Naive thymus-derived CD4-positive, alpha-beta T cell (primary cell): ENCODE measurements at regions not wholly inside any gene's neighbourhood (a gene's known extent, or its start where the extent isn't known, plus 50 kb on each side); places are given as distances from the start of the nearest gene placed in this dataset.
"Not testable (repeated sequence)": the region's sequence is repeated elsewhere in the genome, so short reads cannot be mapped to it uniquely, and the experiment has no call there.

Experiments
- ATAC-seq: fragments of 150-1000 bp; cut with Tn5 transposase; 2 replicates; pipeline ENCODE4 v1.10.0; 2021; ENCODE audit warnings: mild to moderate bottlenecking, moderate library complexity
- CTCF ChIA-PET: fragments of 350-600 bp; sonication (Branson Sonifier 250); formaldehyde crosslinking; loops from one replicate; lab custom pipeline; 2021; ENCODE audit warnings: antibody characterized with exemption; lab: Charles Lee
- POLR2A ChIA-PET: fragments of 350-600 bp; sonication (Branson Sonifier 250); formaldehyde crosslinking; loops from one replicate; lab custom pipeline; 2021; ENCODE audit warnings: antibody characterized with exemption, inconsistent platforms; lab: Charles Lee
- DNase-seq, 9 donors: peaks; one replicate each; pipeline versions ENCODE4 v3.0.0 to v3.0.0-alpha.2; 2020 to 2022; ENCODE audit warnings: mixed read lengths in 1 of 9
- H3K27ac ChIP-seq: one replicate; pipeline ENCODE4 v1.7.0; 2013; ENCODE audit warnings: mild to moderate bottlenecking, low read depth, low read length, moderate library complexity
- H3K27me3 ChIP-seq, 2 donors: one replicate each; pipeline ENCODE4 v1.7.0; 2013; ENCODE audit warnings: low read length in 2 of 2, mild to moderate bottlenecking in 2 of 2, moderate library complexity in 2 of 2; ENCODE audit not compliant: control insufficient read depth in 2 of 2, insufficient read depth in 2 of 2
- H3K36me3 ChIP-seq, 3 experiments: 1 replicate in 2 of 3; 2 replicates in 1 of 3; pipeline ENCODE4 v1.7.0; 2013; ENCODE audit warnings: low read length in 3 of 3, mild to moderate bottlenecking in 3 of 3, moderate library complexity in 1 of 3; ENCODE audit not compliant: insufficient read depth in 3 of 3, control insufficient read depth in 2 of 3
- H3K4me1 ChIP-seq, 2 donors: one replicate each; pipeline ENCODE4 v1.7.0; 2013; ENCODE audit warnings: low read length in 2 of 2, mild to moderate bottlenecking in 2 of 2, moderate library complexity in 1 of 2; ENCODE audit not compliant: control insufficient read depth in 2 of 2, insufficient read depth in 2 of 2
- H3K4me3 ChIP-seq: 2 replicates; pipeline ENCODE4 v1.7.0; 2013; ENCODE audit warnings: mild to moderate bottlenecking, low read length
- H3K9me3 ChIP-seq, 3 experiments: 1 replicate in 2 of 3; 2 replicates in 1 of 3; pipeline ENCODE4 v1.7.0; 2013; ENCODE audit warnings: low read length in 3 of 3; ENCODE audit not compliant: control insufficient read depth in 2 of 3
- H3K27ac Mint-ChIP-seq, 9 donors: one replicate each; pipeline ENCODE4 v1.8.0; 2020 to 2022; ENCODE audit warnings: mixed read lengths in 9 of 9, mild to moderate bottlenecking in 8 of 9, moderate library complexity in 5 of 9, inconsistent platforms in 2 of 9
- H3K27me3 Mint-ChIP-seq, 5 donors: one replicate each; pipeline ENCODE4 v1.8.0; 2021 to 2022; ENCODE audit warnings: mixed read lengths in 5 of 5, mild to moderate bottlenecking in 1 of 5
- H3K36me3 Mint-ChIP-seq, 5 donors: one replicate each; pipeline ENCODE4 v1.8.0; 2020 to 2022; ENCODE audit warnings: mixed read lengths in 5 of 5, mild to moderate bottlenecking in 3 of 5, inconsistent platforms in 1 of 5
- H3K4me1 Mint-ChIP-seq, 7 donors: one replicate each; pipeline ENCODE4 v1.8.0; 2020 to 2022; ENCODE audit warnings: mixed read lengths in 7 of 7, mild to moderate bottlenecking in 3 of 7, inconsistent platforms in 1 of 7
- H3K4me3 Mint-ChIP-seq, 10 donors: one replicate each; pipeline ENCODE4 v1.8.0; 2020 to 2022; ENCODE audit warnings: mild to moderate bottlenecking in 10 of 10, mixed read lengths in 10 of 10, moderate library complexity in 6 of 10, inconsistent platforms in 2 of 10
- H3K9me3 Mint-ChIP-seq, 11 donors: one replicate each; pipeline ENCODE4 v1.8.0; 2020 to 2022; ENCODE audit warnings: mixed read lengths in 11 of 11, mild to moderate bottlenecking in 4 of 11, inconsistent platforms in 1 of 11, moderate library complexity in 1 of 11
- intact Hi-C, 2 donors: fragments of 100-400 bp; cut with micrococcal nuclease; formaldehyde crosslinking; loops; one replicate each; pipeline ENCODE4 v1.15.1; 2023

- H3K4me3 ChIP-seq, H3K36me3 Mint-ChIP-seq, DNase-seq, H3K27ac ChIP-seq, H3K27ac Mint-ChIP-seq, H3K9me3 Mint-ChIP-seq, H3K27me3 ChIP-seq, H3K9me3 ChIP-seq, intact Hi-C loops, ATAC-seq, H3K4me3 Mint-ChIP-seq, H3K36me3 ChIP-seq, H3K27me3 Mint-ChIP-seq, CTCF ChIA-PET, POLR2A ChIA-PET, H3K4me1 ChIP-seq, H3K4me1 Mint-ChIP-seq: not testable (repeated sequence)
Observed at GRCh38 chr9:41771693-41772092, 357.5 kb downstream of the CNTNAP3B start.

- H3K27ac ChIP-seq, H3K4me3 ChIP-seq, H3K36me3 ChIP-seq, H3K27me3 Mint-ChIP-seq, DNase-seq, H3K9me3 Mint-ChIP-seq, POLR2A ChIA-PET, H3K4me3 Mint-ChIP-seq, intact Hi-C loops, H3K27me3 ChIP-seq, ATAC-seq, H3K4me1 Mint-ChIP-seq, H3K27ac Mint-ChIP-seq, H3K36me3 Mint-ChIP-seq, CTCF ChIA-PET, H3K4me1 ChIP-seq, H3K9me3 ChIP-seq: not testable (repeated sequence)
Observed at GRCh38 chr9:41754822-41755221, 374.4 kb downstream of the CNTNAP3B start.

GRCh38 chr9:41754403-41754802, 374.8 kb downstream of the CNTNAP3B start:
- peak overlapping the region in 1 of 9 donors; percentile 21 for H3K27ac Mint-ChIP-seq
- H3K27me3 ChIP-seq, H3K9me3 Mint-ChIP-seq, H3K9me3 ChIP-seq, ATAC-seq, intact Hi-C loops, DNase-seq, H3K4me3 ChIP-seq, CTCF ChIA-PET, H3K4me1 ChIP-seq, H3K27me3 Mint-ChIP-seq, POLR2A ChIA-PET, H3K4me3 Mint-ChIP-seq, H3K36me3 ChIP-seq, H3K4me1 Mint-ChIP-seq, H3K36me3 Mint-ChIP-seq, H3K27ac ChIP-seq: not testable (repeated sequence)

GRCh38 chr9:41741897-41742296, 387.3 kb downstream of the CNTNAP3B start:
- H3K4me1 ChIP-seq, H3K27ac ChIP-seq, POLR2A ChIA-PET, H3K4me1 Mint-ChIP-seq, CTCF ChIA-PET, H3K36me3 ChIP-seq, H3K9me3 ChIP-seq, H3K27ac Mint-ChIP-seq, H3K27me3 ChIP-seq, H3K4me3 ChIP-seq, intact Hi-C loops, ATAC-seq, DNase-seq, H3K36me3 Mint-ChIP-seq, H3K9me3 Mint-ChIP-seq, H3K4me3 Mint-ChIP-seq, H3K27me3 Mint-ChIP-seq: not testable (repeated sequence)

- H3K9me3 ChIP-seq, H3K27ac Mint-ChIP-seq, H3K4me1 ChIP-seq, H3K4me3 ChIP-seq, H3K27me3 ChIP-seq, ATAC-seq, CTCF ChIA-PET, H3K9me3 Mint-ChIP-seq, H3K4me1 Mint-ChIP-seq, DNase-seq, H3K4me3 Mint-ChIP-seq, H3K36me3 Mint-ChIP-seq, H3K27me3 Mint-ChIP-seq, H3K27ac ChIP-seq, intact Hi-C loops, POLR2A ChIA-PET, H3K36me3 ChIP-seq: not testable (repeated sequence)
Observed at GRCh38 chr9:41741173-41741572, 388.1 kb downstream of the CNTNAP3B start.

GRCh38 chr9:41738681-41739080, 390.5 kb downstream of the CNTNAP3B start:
- H3K36me3 Mint-ChIP-seq, H3K27me3 Mint-ChIP-seq, CTCF ChIA-PET, ATAC-seq, H3K4me3 Mint-ChIP-seq, DNase-seq, H3K9me3 Mint-ChIP-seq, intact Hi-C loops, H3K4me1 Mint-ChIP-seq, H3K4me3 ChIP-seq, H3K27ac ChIP-seq, H3K27ac Mint-ChIP-seq, H3K27me3 ChIP-seq, H3K4me1 ChIP-seq, H3K9me3 ChIP-seq, H3K36me3 ChIP-seq, POLR2A ChIA-PET: not testable (repeated sequence)

- ATAC-seq, H3K27me3 ChIP-seq, H3K4me3 ChIP-seq, H3K36me3 ChIP-seq, H3K4me1 ChIP-seq, H3K27ac ChIP-seq, H3K36me3 Mint-ChIP-seq, DNase-seq, H3K27ac Mint-ChIP-seq, intact Hi-C loops, H3K4me1 Mint-ChIP-seq, H3K9me3 ChIP-seq, POLR2A ChIA-PET, H3K27me3 Mint-ChIP-seq, CTCF ChIA-PET, H3K9me3 Mint-ChIP-seq, H3K4me3 Mint-ChIP-seq: not testable (repeated sequence)
Observed at GRCh38 chr9:41699190-41699589, 430.0 kb downstream of the CNTNAP3B start.
